HG03378 (cell line): ENCODE measurements at regions not wholly inside any gene's neighbourhood (a gene's known extent, or its start where the extent isn't known, plus 50 kb on each side); places are given as distances from the start of the nearest gene placed in this dataset.
"Not testable (repeated sequence)": the region's sequence is repeated elsewhere in the genome, so short reads cannot be mapped to it uniquely, and the experiment has no call there.

Experiments used
- ATAC-seq: cut with Tn5 transposase; IDR thresholded peaks from one replicate; pipeline ENCODE4 v1.9.1; 2021; ENCODE audit warnings: mild to moderate bottlenecking, moderate library complexity; ENCODE audit not compliant: unreplicated experiment

- ATAC-seq: no peak
Observed at GRCh38 chr9:124124729-124125650, 113.4 kb downstream of the LHX2 start.

- ATAC-seq: no peak
Observed at GRCh38 chr9:124125651-124125977, 114.0 kb downstream of the LHX2 start.

- ATAC-seq: no peak
Observed at GRCh38 chr9:124126648-124127646, 115.4 kb downstream of the LHX2 start.

- ATAC-seq: no peak
Observed at GRCh38 chr9:124128568-124129166, 117.1 kb downstream of the LHX2 start.

GRCh38 chr9:124130277-124131075, 118.9 kb downstream of the LHX2 start:
- no peak for ATAC-seq

GRCh38 chr9:124131518-124131917, 120.0 kb downstream of the LHX2 start:
- ATAC-seq: not testable (repeated sequence)

GRCh38 chr9:124132671-124133147, 121.1 kb downstream of the LHX2 start:
- no peak for ATAC-seq

- no peak for ATAC-seq
Observed at GRCh38 chr9:124133727-124134126, 122.2 kb downstream of the LHX2 start.

- ATAC-seq: no peak
Observed at GRCh38 chr9:124134526-124134925, 123.0 kb downstream of the LHX2 start.

GRCh38 chr9:124135813-124136365, 121.9 kb upstream of the NEK6 start:
- no peak for ATAC-seq

- ATAC-seq: peak; percentile 86
Observed at GRCh38 chr9:124137009-124137943, 120.5 kb upstream of the NEK6 start.

- peak; percentile 6 for ATAC-seq
Observed at GRCh38 chr9:124137944-124138335, 119.8 kb upstream of the NEK6 start.

GRCh38 chr9:124139001-124139400, 118.7 kb upstream of the NEK6 start:
- ATAC-seq: no peak

GRCh38 chr9:124140941-124141568, 116.7 kb upstream of the NEK6 start:
- ATAC-seq: no peak

- not testable (repeated sequence) for ATAC-seq
Observed at GRCh38 chr9:124144561-124145123, 113.1 kb upstream of the NEK6 start.

- no peak for ATAC-seq
Observed at GRCh38 chr9:124146031-124146561, 111.7 kb upstream of the NEK6 start.

- ATAC-seq: no peak
Observed at GRCh38 chr9:124149992-124150391, 107.8 kb upstream of the NEK6 start.

GRCh38 chr9:124163760-124164255, 93.9 kb upstream of the NEK6 start:
- no peak for ATAC-seq
